Fibroblast of lung (primary cell): ENCODE measurements at regions not wholly inside any gene's neighbourhood (a gene's known extent, or its start where the extent isn't known, plus 50 kb on each side); places are given as distances from the start of the nearest gene placed in this dataset.
A peak's percentile ranks its signal among the peaks of the same experiment; 100 is the strongest.
"Not testable (repeated sequence)": the region's sequence is repeated elsewhere in the genome, so short reads cannot be mapped to it uniquely, and the experiment has no call there.

Experiments
- DNase-seq, 2 donors: peaks; one replicate each; pipeline versions ENCODE4 v3.0.0 to v3.0.0-alpha.2; 2010; ENCODE audit warnings: low read depth in 2 of 2
- H2AFZ ChIP-seq: 2 replicates; pipeline ENCODE4 v1.5.1; 2012; ENCODE audit warnings: low read length, control low read depth, inconsistent platforms
- H3K27ac ChIP-seq: 2 replicates; pipeline ENCODE4 v1.5.1; 2011; ENCODE audit warnings: low read length, control low read depth; ENCODE audit not compliant: insufficient read depth
- H3K27me3 ChIP-seq: 2 replicates; pipeline ENCODE4 v1.5.1; 2011; ENCODE audit warnings: mild to moderate bottlenecking, low read length; ENCODE audit not compliant: control insufficient read depth, insufficient read depth
- H3K36me3 ChIP-seq: 2 replicates; pipeline ENCODE4 v1.5.1; 2011; ENCODE audit warnings: low read length; ENCODE audit not compliant: control insufficient read depth, insufficient read depth
- H3K4me1 ChIP-seq: 2 replicates; pipeline ENCODE4 v1.5.1; 2011; ENCODE audit warnings: low read length; ENCODE audit not compliant: control insufficient read depth, insufficient read depth; ENCODE audit errors: extremely low read depth
- H3K4me2 ChIP-seq: 2 replicates; pipeline ENCODE4 v1.5.1; 2011; ENCODE audit warnings: low read length, control low read depth; ENCODE audit not compliant: insufficient read depth; ENCODE audit errors: extremely low read depth
- H3K4me3 ChIP-seq, 4 experiments: fragments of 200-600 bp in 1 of 4; sonication (generic) in 1 of 4; replicated peaks in 1 of 4; 2 replicates each; pipeline ENCODE4 v1.5.1; 2011 to 2016; ENCODE audit warnings: low read length in 4 of 4, low read depth in 3 of 4, mild to moderate bottlenecking in 3 of 4, control low read depth in 2 of 4, inconsistent platforms in 1 of 4, mixed read lengths in 1 of 4; ENCODE audit not compliant: insufficient read depth in 1 of 4; ENCODE audit errors: control extremely low read depth in 1 of 4
- H3K79me2 ChIP-seq: 2 replicates; pipeline ENCODE4 v1.5.1; 2012; ENCODE audit warnings: mild to moderate bottlenecking, low read length, inconsistent platforms; ENCODE audit not compliant: control insufficient read depth, insufficient read depth
- H3K9ac ChIP-seq: 2 replicates; pipeline ENCODE4 v1.5.1; 2011; ENCODE audit warnings: mild to moderate bottlenecking, low read length, control low read depth; ENCODE audit not compliant: insufficient read depth
- H3K9me3 ChIP-seq: 2 replicates; pipeline ENCODE4 v1.5.1; 2012; ENCODE audit warnings: low read depth, low read length; ENCODE audit not compliant: control insufficient read depth, insufficient read depth
- H4K20me1 ChIP-seq: 2 replicates; pipeline ENCODE4 v1.5.1; 2011; ENCODE audit warnings: low read length; ENCODE audit not compliant: control insufficient read depth, insufficient read depth; ENCODE audit errors: extremely low read depth
- EZH2 ChIP-seq: IDR thresholded peaks from 2 replicates; pipeline ENCODE4 v1.5.1; 2012; ENCODE audit warnings: low read length, control low read depth, mild to moderate bottlenecking; ENCODE audit errors: missing control alignments
- TF ChIP-seq, protein P1 (sequence below), 2 donors: IDR thresholded peaks in 1 of 2; conservative IDR thresholded peaks in 1 of 2; 1 replicate in 1 of 2; 2 replicates in 1 of 2; pipeline ENCODE4 v1.5.1; 2011 to 2012; ENCODE audit warnings: low read length in 2 of 2, control low read depth in 1 of 2, inconsistent platforms in 1 of 2, low read depth in 1 of 2, mild to moderate bottlenecking in 1 of 2

- DNase-seq: no peak
- no peaks in the 10 kb centered on the region for H3K4me1 ChIP-seq
- no peak overlapping the region for H3K27ac ChIP-seq
- no peaks in the 10 kb centered on the region for H3K79me2 ChIP-seq
- no peak overlapping the region for H3K4me2 ChIP-seq
- H2AFZ ChIP-seq: no peak overlapping the region
- no peaks in the 10 kb centered on the region for H3K27me3 ChIP-seq
- no peaks in the 10 kb centered on the region for H4K20me1 ChIP-seq
- H3K9me3 ChIP-seq: no peaks in the 10 kb centered on the region
- H3K4me3 ChIP-seq: no peak overlapping the region
- no peaks in the 10 kb centered on the region for H3K36me3 ChIP-seq
- TF ChIP-seq EZH2: no peak
- TF ChIP-seq, protein P1, sequence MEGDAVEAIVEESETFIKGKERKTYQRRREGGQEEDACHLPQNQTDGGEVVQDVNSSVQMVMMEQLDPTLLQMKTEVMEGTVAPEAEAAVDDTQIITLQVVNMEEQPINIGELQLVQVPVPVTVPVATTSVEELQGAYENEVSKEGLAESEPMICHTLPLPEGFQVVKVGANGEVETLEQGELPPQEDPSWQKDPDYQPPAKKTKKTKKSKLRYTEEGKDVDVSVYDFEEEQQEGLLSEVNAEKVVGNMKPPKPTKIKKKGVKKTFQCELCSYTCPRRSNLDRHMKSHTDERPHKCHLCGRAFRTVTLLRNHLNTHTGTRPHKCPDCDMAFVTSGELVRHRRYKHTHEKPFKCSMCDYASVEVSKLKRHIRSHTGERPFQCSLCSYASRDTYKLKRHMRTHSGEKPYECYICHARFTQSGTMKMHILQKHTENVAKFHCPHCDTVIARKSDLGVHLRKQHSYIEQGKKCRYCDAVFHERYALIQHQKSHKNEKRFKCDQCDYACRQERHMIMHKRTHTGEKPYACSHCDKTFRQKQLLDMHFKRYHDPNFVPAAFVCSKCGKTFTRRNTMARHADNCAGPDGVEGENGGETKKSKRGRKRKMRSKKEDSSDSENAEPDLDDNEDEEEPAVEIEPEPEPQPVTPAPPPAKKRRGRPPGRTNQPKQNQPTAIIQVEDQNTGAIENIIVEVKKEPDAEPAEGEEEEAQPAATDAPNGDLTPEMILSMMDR (conservative IDR thresholded peaks at IDR 0.05 in 1 of 2, IDR thresholded peaks at IDR 0.05 in 1 of 2; ENCODE audit: low read depth in 1 of 2, low read length in 2 of 2): no peak
- H3K9ac ChIP-seq: no peak overlapping the region
These were observed 209.4 kb downstream of the FZD1 start for GRCh38 chr7:91473619-91474018.

GRCh38 chr7:91474074-91474473 lies 209.8 kb downstream of the FZD1 start:
- Histone ChIP-seq H4K20me1 (no peaks in the 10 kb centered on the region), H3K4me3 (no peak overlapping the region), H3K36me3 (no peaks in the 10 kb centered on the region), H3K4me2 (no peak overlapping the region), H3K27ac (no peak overlapping the region), H2AFZ (no peak overlapping the region), H3K9me3 (no peaks in the 10 kb centered on the region), H3K9ac (no peak overlapping the region), H3K27me3 (no peaks in the 10 kb centered on the region), H3K79me2 (no peaks in the 10 kb centered on the region), H3K4me1 (no peaks in the 10 kb centered on the region)
- TF ChIP-seq, protein P1 (conservative IDR thresholded peaks at IDR 0.05 in 1 of 2, IDR thresholded peaks at IDR 0.05 in 1 of 2; ENCODE audit: low read depth in 1 of 2, low read length in 2 of 2): no peak
- TF ChIP-seq EZH2: no peak
- no peak for DNase-seq

DNA sequence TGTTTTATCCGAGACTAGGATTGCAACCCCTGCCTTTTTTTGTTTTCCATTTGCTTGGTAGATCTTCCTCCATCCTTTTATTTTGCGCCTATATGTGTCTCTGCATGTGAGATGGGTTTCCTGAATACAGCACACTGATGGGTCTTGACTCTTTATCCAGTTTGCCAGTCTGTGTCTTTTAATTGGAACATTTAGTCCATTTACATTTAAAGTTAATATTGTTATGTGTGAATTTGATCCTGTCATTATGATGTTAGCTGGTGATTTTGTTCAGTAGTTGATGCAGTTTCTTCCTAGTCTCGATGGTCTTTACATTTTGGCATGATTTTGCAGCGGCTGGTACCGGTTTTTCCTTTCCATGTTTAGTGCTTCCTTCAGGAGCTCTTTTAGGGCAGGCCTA lies 216.2 kb downstream of the FZD1 start:
- not testable (repeated sequence) for H4K20me1 ChIP-seq, H3K27ac ChIP-seq, H2AFZ ChIP-seq, H3K79me2 ChIP-seq, H3K9ac ChIP-seq, H3K4me2 ChIP-seq, H3K27me3 ChIP-seq, H3K36me3 ChIP-seq, H3K4me1 ChIP-seq, H3K4me3 ChIP-seq, DNase-seq, H3K9me3 ChIP-seq

DNA sequence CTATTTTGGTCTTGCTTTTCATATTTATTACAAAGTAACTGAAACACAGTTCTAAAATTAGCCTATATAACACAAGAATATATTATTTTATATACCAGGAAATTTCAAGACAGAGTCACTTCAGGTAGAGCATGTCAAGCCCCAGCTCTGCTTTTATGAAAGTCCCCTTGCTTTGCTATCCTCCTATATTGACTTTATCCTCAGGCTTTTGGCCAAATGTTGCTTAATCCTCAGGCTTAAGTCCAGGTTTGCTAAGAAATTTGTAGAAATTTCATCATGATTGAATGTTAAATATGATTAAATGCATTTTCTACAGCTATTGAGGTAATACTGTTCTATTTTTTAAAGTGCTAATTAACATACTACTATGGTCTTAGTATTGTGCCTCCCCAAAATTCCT lies 227.6 kb downstream of the FZD1 start:
- Histone ChIP-seq H4K20me1 (no peaks in the 10 kb centered on the region), H3K4me1 (no peaks in the 10 kb centered on the region), H3K4me3 (no peak overlapping the region), H3K36me3 (no peaks in the 10 kb centered on the region), H3K4me2 (no peak overlapping the region), H2AFZ (no peak overlapping the region), H3K79me2 (no peaks in the 10 kb centered on the region), H3K27ac (no peak overlapping the region), H3K27me3 (no peaks in the 10 kb centered on the region), H3K9me3 (no peaks in the 10 kb centered on the region), H3K9ac (no peak overlapping the region)
- peak in 1 of 2 donors; percentile 36 for DNase-seq
- TF ChIP-seq, protein P1 (conservative IDR thresholded peaks at IDR 0.05 in 1 of 2, IDR thresholded peaks at IDR 0.05 in 1 of 2; ENCODE audit: low read depth in 1 of 2, low read length in 2 of 2): no peak
- no peak for TF ChIP-seq EZH2
